ENCODE measurements at regions not wholly inside any gene's neighbourhood (a gene's known extent, or its start where the extent isn't known, plus 50 kb on each side); places are given as distances from the start of the nearest gene placed in this dataset.
A peak's percentile ranks its signal among the peaks of the same experiment; 100 is the strongest.

DNA sequence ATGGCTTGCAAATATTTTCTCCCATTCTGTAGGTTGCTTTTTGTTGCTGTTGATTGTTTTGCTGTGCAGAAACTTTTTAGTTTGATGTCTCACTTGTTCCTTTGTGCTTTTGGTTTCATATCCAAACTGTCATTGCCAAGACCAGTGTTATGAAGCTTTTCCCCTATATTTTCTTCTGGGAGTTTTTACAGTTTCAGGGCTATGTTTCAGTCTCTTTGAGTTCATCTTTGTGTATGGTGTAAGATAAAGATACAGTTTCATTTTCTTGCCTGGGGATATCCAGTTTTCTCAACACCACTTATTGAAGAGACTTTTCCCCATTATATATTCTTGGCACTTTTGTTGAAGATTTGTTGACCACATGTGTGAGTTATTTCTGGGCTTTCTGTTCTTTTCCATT, 139.9 kb downstream of the MRPL57 start:
- no peak for DNase-seq (ENCODE audit: low read depth in 4 of 4, low spot score in 2 of 4)

- DNase-seq (ENCODE audit: low read depth in 4 of 4, low spot score in 2 of 4), result peak in 1 of 4 donors; percentile 6
Observed at GRCh38 chr13:21318891-21319532, 140.1 kb downstream of the ZDHHC20 start.

GRCh38 chr13:21319869-21320641, 139.0 kb downstream of the ZDHHC20 start:
- DNase-seq (ENCODE audit: low read depth in 4 of 4, low spot score in 2 of 4), result no peak

GRCh38 chr13:21320642-21321034, 138.5 kb downstream of the ZDHHC20 start:
- no peak for DNase-seq (ENCODE audit: low read depth in 4 of 4, low spot score in 2 of 4)

DNA sequence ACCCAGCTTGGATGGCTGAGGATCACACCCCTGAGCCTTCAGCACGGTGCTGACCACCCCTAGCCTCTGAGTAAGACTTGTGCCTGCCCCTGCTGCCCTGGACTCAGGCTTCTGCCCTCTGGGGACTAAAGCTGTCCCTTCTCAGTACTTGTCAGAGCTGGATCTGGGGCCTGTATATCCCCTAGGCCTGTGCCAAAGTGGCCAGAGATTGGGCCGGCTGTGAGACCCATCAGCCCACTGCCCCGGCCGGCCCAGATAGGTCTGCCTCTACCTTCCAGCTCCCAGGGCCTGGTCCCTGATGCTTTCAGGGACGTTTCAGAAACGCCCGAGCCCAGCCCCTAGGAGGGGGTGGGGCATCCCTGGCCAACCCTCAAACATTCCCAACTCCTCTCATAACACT, 137.8 kb downstream of the ZDHHC20 start:
- no peak for DNase-seq (ENCODE audit: low read depth in 4 of 4, low spot score in 2 of 4)

- DNase-seq (ENCODE audit: low read depth in 4 of 4, low spot score in 2 of 4), result no peak
Observed at GRCh38 chr13:21322327-21322965, 136.7 kb downstream of the ZDHHC20 start.

All from left renal cortex interstitium (tissue), 4 donors.